ENCODE measurements at regions not wholly inside any gene's neighbourhood (a gene's known extent, or its start where the extent isn't known, plus 50 kb on each side); places are given as distances from the start of the nearest gene placed in this dataset.

DNA sequence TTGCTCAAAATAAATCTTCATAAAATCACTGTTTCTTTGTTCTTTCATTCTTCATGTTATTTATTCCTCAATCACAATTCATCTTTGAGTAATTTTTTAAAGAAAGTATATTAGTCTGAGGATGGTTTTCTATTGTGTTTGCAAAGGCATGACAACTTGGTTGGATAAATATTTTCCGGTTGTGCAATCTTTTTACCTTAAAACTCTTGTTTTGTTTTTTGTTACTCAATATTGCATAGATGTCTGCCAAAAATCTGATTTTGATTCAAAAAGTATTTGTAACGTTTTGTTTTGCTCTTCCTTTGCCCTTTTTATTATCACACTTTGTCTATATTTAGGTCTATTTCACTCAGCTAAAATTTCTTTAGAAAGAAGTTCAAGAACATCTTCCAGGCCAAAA lies 86.2 kb upstream of the SYT1 start:
- WGBS, 2 donors = 67 to 72% methylated on average over 2 of the region's 2 CpGs
- Histone ChIP-seq H3K9me3 (no peaks in the 10 kb centered on the region), H3K27ac (no peak overlapping the region), H3K36me3 (no peaks in the 10 kb centered on the region), H3K27me3 (no peaks in the 10 kb centered on the region), H3K4me1 (no peaks in the 10 kb centered on the region), H3K4me3 (no peak overlapping the region)
- DNase-seq = no peak
- intact Hi-C loops (cut with DNase I) = no loop called here
- no peak for TF ChIP-seq POLR2AphosphoS5 (IDR thresholded peaks at IDR 0.05)
- TF ChIP-seq EP300 (IDR thresholded peaks at IDR 0.05) = no peak
- TF ChIP-seq POLR2A (IDR thresholded peaks at IDR 0.05) = no peak
- TF ChIP-seq, protein P1, sequence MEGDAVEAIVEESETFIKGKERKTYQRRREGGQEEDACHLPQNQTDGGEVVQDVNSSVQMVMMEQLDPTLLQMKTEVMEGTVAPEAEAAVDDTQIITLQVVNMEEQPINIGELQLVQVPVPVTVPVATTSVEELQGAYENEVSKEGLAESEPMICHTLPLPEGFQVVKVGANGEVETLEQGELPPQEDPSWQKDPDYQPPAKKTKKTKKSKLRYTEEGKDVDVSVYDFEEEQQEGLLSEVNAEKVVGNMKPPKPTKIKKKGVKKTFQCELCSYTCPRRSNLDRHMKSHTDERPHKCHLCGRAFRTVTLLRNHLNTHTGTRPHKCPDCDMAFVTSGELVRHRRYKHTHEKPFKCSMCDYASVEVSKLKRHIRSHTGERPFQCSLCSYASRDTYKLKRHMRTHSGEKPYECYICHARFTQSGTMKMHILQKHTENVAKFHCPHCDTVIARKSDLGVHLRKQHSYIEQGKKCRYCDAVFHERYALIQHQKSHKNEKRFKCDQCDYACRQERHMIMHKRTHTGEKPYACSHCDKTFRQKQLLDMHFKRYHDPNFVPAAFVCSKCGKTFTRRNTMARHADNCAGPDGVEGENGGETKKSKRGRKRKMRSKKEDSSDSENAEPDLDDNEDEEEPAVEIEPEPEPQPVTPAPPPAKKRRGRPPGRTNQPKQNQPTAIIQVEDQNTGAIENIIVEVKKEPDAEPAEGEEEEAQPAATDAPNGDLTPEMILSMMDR (IDR thresholded peaks at IDR 0.05) = no peak

DNA sequence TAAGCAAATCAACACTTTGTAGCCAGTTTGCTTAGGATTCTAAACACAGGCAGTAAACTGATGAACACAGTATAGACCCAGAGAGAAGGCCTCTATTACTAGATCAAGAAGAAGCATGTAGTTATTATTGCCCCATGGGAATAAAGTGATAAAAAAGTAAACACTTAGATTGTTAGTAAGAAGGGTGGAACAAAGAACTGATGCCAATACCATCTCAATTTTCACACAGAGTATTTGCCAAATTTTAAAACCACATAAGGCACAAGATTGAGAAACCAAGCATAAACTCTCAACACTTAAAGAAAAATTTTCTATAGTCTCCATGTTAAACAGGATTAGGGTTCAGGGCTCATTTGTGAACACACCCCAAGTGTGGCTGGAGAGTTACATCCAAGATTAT lies 77.0 kb upstream of the SYT1 start:
- Histone ChIP-seq H3K9me3 (no peaks in the 10 kb centered on the region), H3K27ac (no peak overlapping the region), H3K36me3 (no peaks in the 10 kb centered on the region), H3K4me1 (no peaks in the 10 kb centered on the region), H3K27me3 (no peaks in the 10 kb centered on the region), H3K4me3 (no peak overlapping the region)
- intact Hi-C loops (cut with DNase I) = no loop called here
- no peak for TF ChIP-seq POLR2A (IDR thresholded peaks at IDR 0.05)
- TF ChIP-seq EP300 (IDR thresholded peaks at IDR 0.05) = no peak
- no peak for TF ChIP-seq POLR2AphosphoS5 (IDR thresholded peaks at IDR 0.05)
- TF ChIP-seq, protein P1 (IDR thresholded peaks at IDR 0.05) = no peak
- no peak for DNase-seq

DNA sequence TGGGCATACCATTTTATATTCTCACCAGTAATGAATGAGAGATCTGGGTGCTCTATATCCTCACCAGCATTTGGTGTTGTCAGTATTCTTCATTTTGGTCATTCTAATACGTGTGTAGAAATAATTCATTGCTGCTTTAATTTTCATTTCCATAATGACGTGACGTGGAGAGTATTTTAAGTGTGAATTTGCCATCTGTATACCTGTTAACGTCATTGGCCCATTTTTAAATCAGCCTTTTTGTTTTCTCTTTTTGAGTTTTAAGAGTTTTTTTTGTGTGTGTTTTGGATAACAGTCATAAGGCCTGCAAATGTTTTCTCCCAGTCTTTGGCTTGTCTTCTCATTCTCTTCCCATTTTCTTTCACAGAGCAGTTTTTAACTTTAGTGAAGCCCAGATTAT lies 74.4 kb upstream of the SYT1 start:
- WGBS, 2 donors = 87 to 88% methylated on average over 4 of the region's 4 CpGs
- no peak for DNase-seq
- H3K27ac ChIP-seq = no peak overlapping the region
- no peaks in the 10 kb centered on the region for H3K27me3 ChIP-seq
- H3K9me3 ChIP-seq = no peaks in the 10 kb centered on the region
- no peaks in the 10 kb centered on the region for H3K36me3 ChIP-seq
- no peak overlapping the region for H3K4me3 ChIP-seq
- intact Hi-C loops (cut with DNase I) = no loop called here
- H3K4me1 ChIP-seq = no peaks in the 10 kb centered on the region
- TF ChIP-seq, protein P1 (IDR thresholded peaks at IDR 0.05) = no peak
- no peak for TF ChIP-seq POLR2AphosphoS5 (IDR thresholded peaks at IDR 0.05)
- no peak for TF ChIP-seq EP300 (IDR thresholded peaks at IDR 0.05)
- TF ChIP-seq POLR2A (IDR thresholded peaks at IDR 0.05) = no peak

DNA sequence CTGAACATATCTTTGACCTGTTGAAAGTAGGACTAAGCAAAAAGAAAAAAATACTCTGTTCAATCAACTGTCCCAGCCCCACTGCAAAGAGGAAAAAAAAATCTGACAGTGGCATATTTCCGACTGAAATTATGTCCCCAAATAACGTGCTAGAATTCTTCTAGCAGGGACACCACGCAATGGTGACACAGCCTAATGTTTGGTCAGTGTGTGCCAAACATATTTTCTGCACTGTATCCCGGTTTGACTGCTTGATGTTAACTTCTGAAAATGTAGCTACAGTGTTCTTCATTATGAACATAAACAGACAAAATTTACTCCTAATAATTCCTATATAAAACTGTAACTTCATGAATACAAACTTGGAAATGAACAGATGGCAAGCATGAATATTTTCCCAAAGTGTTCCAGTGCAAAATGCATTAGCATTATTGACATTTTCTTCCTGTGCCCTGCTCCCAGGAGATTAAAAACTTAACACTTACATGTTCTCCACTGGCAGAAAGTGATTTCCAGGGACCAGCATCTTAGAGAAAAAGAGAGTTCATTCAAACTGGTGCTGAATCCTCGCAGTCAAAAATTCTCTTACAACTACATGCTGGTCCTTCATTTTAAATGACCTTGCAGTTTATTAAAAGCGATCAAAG lies 72.4 kb upstream of the SYT1 start:
- Histone ChIP-seq H3K9me3 (peaks cover 0 to 5% (median 0%) of the 10 kb centered on the region in 4 donors), H3K27ac (no peak overlapping the region), H3K36me3 (no peaks in the 10 kb centered on the region), H3K27me3 (no peaks in the 10 kb centered on the region), H3K4me3 (no peak overlapping the region), H3K4me1 (no peaks in the 10 kb centered on the region)
- whole genome bisulfite sequencing, 2 donors = 87% methylated on average over 6 of the region's 6 CpGs
- no peak for DNase-seq
- intact Hi-C loops (cut with DNase I) = no loop called here
- TF ChIP-seq POLR2A (IDR thresholded peaks at IDR 0.05) (no peak), EP300 (IDR thresholded peaks at IDR 0.05) (no peak)

DNA sequence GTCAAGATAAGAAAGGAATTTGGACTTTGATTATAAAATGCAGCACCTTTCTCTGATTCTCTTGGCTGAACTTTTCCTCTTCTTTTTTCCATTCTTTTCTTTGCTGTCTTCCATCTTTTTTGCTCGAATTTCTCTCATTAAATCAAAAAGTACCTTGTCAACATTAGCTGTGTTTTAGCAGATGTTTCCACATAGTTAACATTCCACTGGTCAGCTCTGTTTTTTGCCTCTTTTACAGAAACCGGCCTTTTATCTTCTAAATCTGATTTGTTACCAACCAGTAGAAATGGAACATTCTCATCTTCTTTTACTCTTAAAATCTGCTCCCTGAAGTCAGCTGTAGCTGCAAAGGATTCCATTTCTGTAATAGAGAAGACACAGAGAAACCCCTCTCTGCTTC lies 71.1 kb upstream of the SYT1 start:
- Histone ChIP-seq H3K36me3 (no peaks in the 10 kb centered on the region), H3K27ac (no peak overlapping the region), H3K4me3 (no peak overlapping the region), H3K27me3 (no peaks in the 10 kb centered on the region), H3K4me1 (no peaks in the 10 kb centered on the region), H3K9me3 (peaks cover 0 to 5% (median 0%) of the 10 kb centered on the region in 4 donors)
- WGBS, 2 donors = 68 to 76% methylated on average over 2 of the region's 2 CpGs
- intact Hi-C loops (cut with DNase I) = no loop called here
- TF ChIP-seq POLR2A (IDR thresholded peaks at IDR 0.05) (no peak), POLR2AphosphoS5 (IDR thresholded peaks at IDR 0.05) (no peak), EP300 (IDR thresholded peaks at IDR 0.05) (no peak)
- TF ChIP-seq, protein P1 (IDR thresholded peaks at IDR 0.05) = no peak
- no peak for DNase-seq
